IMR-90 (cell line): ENCODE measurements at regions not wholly inside any gene's neighbourhood (a gene's known extent, or its start where the extent isn't known, plus 50 kb on each side); places are given as distances from the start of the nearest gene placed in this dataset.

Source experiments
- ATAC-seq: fragments of 200-7000 bp; cut with Tn5 transposase; 2 replicates; pipeline ENCODE4 v1.9.1; 2020; ENCODE audit warnings: low read depth, mild to moderate bottlenecking, moderate library complexity
- BruUV-seq: library from RNA; stranded (reverse); fragments of 400-500 nt; replicated peaks from 2 replicates; lab custom pipeline; 2021; lab: Mats Ljungman, UMichigan
- CTCF ChIA-PET: fragments of 300-600 bp; formaldehyde crosslinking; extraction: SDS; loops from one replicate; lab custom pipeline; 2021; ENCODE audit warnings: antibody characterized with exemption; lab: Yijun Ruan, JAX
- POLR2A ChIA-PET: fragments of 300-600 bp; sonication (Branson Sonifier 250); formaldehyde crosslinking; loops from one replicate; lab custom pipeline; 2022; ENCODE audit warnings: antibody characterized with exemption; ENCODE audit not compliant: unreplicated experiment; lab: Charles Lee
- DNase-seq: peaks from one replicate; pipeline ENCODE4 v3.0.0; 2013
- H2AFZ ChIP-seq: replicated peaks from 2 replicates; pipeline ENCODE3; 2013; ENCODE audit warnings: low read length, mild to moderate bottlenecking; ENCODE audit not compliant: poor library complexity
- H2AK5ac ChIP-seq: 2 replicates; pipeline ENCODE4 v1.6.1; 2013; ENCODE audit warnings: low read depth, low read length, inconsistent platforms
- H2AK9ac ChIP-seq: replicated peaks from 2 replicates; pipeline ENCODE3; 2013; ENCODE audit warnings: mild to moderate bottlenecking, low read depth, low read length, moderate library complexity; ENCODE audit not compliant: poor library complexity
- H2BK120ac ChIP-seq: 2 replicates; pipeline ENCODE4 v1.6.1; 2013; ENCODE audit warnings: low read depth, low read length, inconsistent platforms
- H2BK15ac ChIP-seq: 3 replicates; pipeline ENCODE4 v1.6.1; 2013; ENCODE audit warnings: low read depth, low read length, inconsistent platforms
- H2BK20ac ChIP-seq: 2 replicates; pipeline ENCODE4 v1.6.1; 2013; ENCODE audit warnings: low read depth, mild to moderate bottlenecking, inconsistent platforms, low read length, moderate library complexity
- H2BK5ac ChIP-seq: 2 replicates; pipeline ENCODE4 v1.6.1; 2013; ENCODE audit warnings: mild to moderate bottlenecking, low read depth, low read length, inconsistent platforms; ENCODE audit not compliant: poor library complexity, severe bottlenecking
- H3K14ac ChIP-seq: replicated peaks from 2 replicates; pipeline ENCODE4 v1.6.1; 2013; ENCODE audit warnings: low read depth, low read length, inconsistent platforms
- H3K18ac ChIP-seq: 2 replicates; pipeline ENCODE4 v1.6.1; 2013; ENCODE audit warnings: low read depth, low read length, control low read depth
- H3K23ac ChIP-seq: 2 replicates; pipeline ENCODE4 v1.6.1; 2013; ENCODE audit warnings: low read depth, low read length, inconsistent platforms
- H3K27ac ChIP-seq: 2 replicates; pipeline ENCODE4 v1.5.1; 2013; ENCODE audit warnings: mild to moderate bottlenecking, control low read depth, low read length; ENCODE audit not compliant: insufficient read depth
- H3K27me3 ChIP-seq: 2 replicates; pipeline ENCODE4 v1.6.1; 2013; ENCODE audit warnings: low read length; ENCODE audit not compliant: control insufficient read depth, insufficient read depth
- H3K36me3 ChIP-seq: 2 replicates; pipeline ENCODE4 v1.6.1; 2013; ENCODE audit warnings: low read length, mixed read lengths; ENCODE audit not compliant: control insufficient read depth, insufficient read depth
- H3K4ac ChIP-seq: 2 replicates; pipeline ENCODE4 v1.6.1; 2013; ENCODE audit warnings: low read depth, low read length, inconsistent platforms
- H3K4me1 ChIP-seq: 2 replicates; pipeline ENCODE4 v1.6.1; 2013; ENCODE audit warnings: low read length, mixed read lengths; ENCODE audit not compliant: control insufficient read depth, insufficient read depth
- H3K4me2 ChIP-seq: 2 replicates; pipeline ENCODE4 v1.6.1; 2013; ENCODE audit warnings: low read depth, mild to moderate bottlenecking, control low read depth, low read length, moderate library complexity
- H3K4me3 ChIP-seq: 2 replicates; pipeline ENCODE4 v1.5.1; 2013; ENCODE audit warnings: low read depth, mild to moderate bottlenecking, control low read depth, low read length, moderate library complexity; ENCODE audit not compliant: insufficient read depth
- H3K56ac ChIP-seq: 2 replicates; pipeline ENCODE4 v1.6.1; 2013; ENCODE audit warnings: low read length, inconsistent platforms; ENCODE audit not compliant: insufficient read depth; ENCODE audit errors: extremely low read depth
- H3K79me1 ChIP-seq, 2 experiments: 2 replicates each; pipeline ENCODE4 v1.6.1; 2013; ENCODE audit warnings: low read length in 2 of 2, inconsistent platforms in 1 of 2, low read depth in 1 of 2
- H3K9ac ChIP-seq: 2 replicates; pipeline ENCODE4 v1.6.1; 2013; ENCODE audit warnings: low read depth, low read length, control low read depth
- H3K9me1 ChIP-seq: 2 replicates; pipeline ENCODE4 v1.6.1; 2013; ENCODE audit warnings: low read length, inconsistent platforms; ENCODE audit not compliant: insufficient read depth
- H3K9me3 ChIP-seq: 2 replicates; pipeline ENCODE4 v1.6.1; 2013; ENCODE audit warnings: low read length; ENCODE audit not compliant: control insufficient read depth, insufficient read depth
- H4K20me1 ChIP-seq: 2 replicates; pipeline ENCODE4 v1.6.1; 2013; ENCODE audit warnings: low read length, inconsistent platforms; ENCODE audit not compliant: insufficient read depth
- H4K5ac ChIP-seq: 2 replicates; pipeline ENCODE4 v1.6.1; 2013; ENCODE audit warnings: mild to moderate bottlenecking, low read depth, low read length, control low read depth
- H4K8ac ChIP-seq, 2 experiments: 2 replicates each; pipeline ENCODE4 v1.6.1; 2013; ENCODE audit warnings: low read depth in 2 of 2, low read length in 2 of 2, control low read depth in 1 of 2, inconsistent platforms in 1 of 2
- H4K91ac ChIP-seq: 2 replicates; pipeline ENCODE4 v1.6.1; 2013; ENCODE audit warnings: low read depth, low read length, inconsistent platforms; ENCODE audit not compliant: insufficient read depth
- BHLHE40 ChIP-seq: fragments of 150-350 bp; IDR thresholded peaks from 2 replicates; pipeline ENCODE4 v1.6.1; 2016; ENCODE audit warnings: mild to moderate bottlenecking, low read depth, low read length
- CEBPB ChIP-seq: IDR thresholded peaks from 2 replicates; pipeline ENCODE4 v1.6.1; 2012; ENCODE audit warnings: low read depth, low read length, improper control_type of control experiment
- NFE2L2 ChIP-seq: fragments of 150-350 bp; IDR thresholded peaks from 2 replicates; pipeline ENCODE4 v1.6.1; 2016; ENCODE audit warnings: low read depth, mild to moderate bottlenecking, low read length
- POLR2A ChIP-seq: IDR thresholded peaks from 2 replicates; pipeline ENCODE4 v1.6.1; 2012; ENCODE audit warnings: mild to moderate bottlenecking, low read depth, low read length
- dilution Hi-C: fragments of 300-500 bp; cut with HindIII; formaldehyde crosslinking; loops from one replicate; pipeline ENCODE4 v1.14.3; 2018; ENCODE audit warnings: low sequenced_read_pairs; ENCODE audit not compliant: unreplicated experiment
- in situ Hi-C: fragments of 300-500 bp; cut with MboI; formaldehyde crosslinking; loops from 3 replicates; pipeline ENCODE4 v1.14.3; 2019; ENCODE audit warnings: low sequenced_read_pairs, inconsistent platforms, mixed read lengths
- intact Hi-C: fragments of 100-400 bp; cut with micrococcal nuclease; formaldehyde crosslinking; loops from 2 replicates; pipeline ENCODE4 v1.10.0; 2022
- TF ChIP-seq, protein P1 (sequence below): fragments of 150-350 bp; IDR thresholded peaks from 2 replicates; pipeline ENCODE4 v1.6.1; 2017; ENCODE audit warnings: mild to moderate bottlenecking, antibody characterized with exemption, low read length, low read depth
- TF ChIP-seq, protein P2 (sequence below): fragments of 150-350 bp; IDR thresholded peaks from 2 replicates; pipeline ENCODE4 v1.6.1; 2016; ENCODE audit warnings: low read depth, mild to moderate bottlenecking, low read length, moderate library complexity, borderline replicate concordance
- TF ChIP-seq, protein P3 (sequence below): conservative IDR thresholded peaks from 2 replicates; pipeline ENCODE4 v1.5.1; 2012; ENCODE audit warnings: mild to moderate bottlenecking, low read depth, low read length, improper control_type of control experiment

DNA sequence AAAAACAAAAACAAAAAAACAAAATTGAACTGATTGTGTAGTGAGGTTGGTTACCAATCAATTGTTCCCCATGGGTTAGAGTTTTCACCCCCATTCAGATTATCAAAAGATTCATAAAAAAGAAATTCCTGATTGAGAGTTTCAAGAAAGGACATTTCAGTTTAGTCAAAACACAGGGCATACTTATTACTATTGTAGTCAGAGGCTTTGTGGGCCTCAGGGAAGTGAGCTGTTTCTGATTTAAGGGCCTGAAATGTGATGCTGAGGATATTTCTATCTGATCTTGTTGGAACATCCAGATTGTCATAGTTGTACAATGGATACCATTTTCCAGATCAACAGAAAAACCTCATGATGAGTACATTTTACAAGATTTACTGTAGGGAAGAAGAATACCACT, 368.1 kb upstream of the NETO1 start:
- Histone ChIP-seq H4K5ac (peak overlapping the region; percentile 51; the same call in 1 of the 2 replicates), H3K4me3 (no peak overlapping the region), H3K4me1 (no peaks in the 10 kb centered on the region; the same call in 1 of the 2 replicates), H3K36me3 (no peaks in the 10 kb centered on the region), H3K4ac (peak overlapping the region; percentile 9; the same call in 1 of the 2 replicates), H2BK5ac (peak overlapping the region; percentile 96), H2BK20ac (peak overlapping the region; percentile 71; the same call in 1 of the 2 replicates), H3K9me3 (no peaks in the 10 kb centered on the region), H3K27ac (no peak overlapping the region), H4K91ac (no peak overlapping the region), H4K8ac (peak overlapping the region; percentile 25 to 62; a peak in 3 of 4 replicates), H3K18ac (peak overlapping the region; percentile 87; the same call in 1 of the 2 replicates), H3K9ac (no peak overlapping the region), H4K20me1 (no peaks in the 10 kb centered on the region), H2AK5ac (no peak overlapping the region), H3K14ac (peak overlapping the region; percentile 46; the same call in 1 of the 2 replicates), H2BK120ac (peak overlapping the region; percentile 62; the same call in 1 of the 2 replicates), H3K27me3 (no peaks in the 10 kb centered on the region), H2AK9ac (no peak overlapping the region), H2AFZ (no peak overlapping the region), H3K56ac (no peak overlapping the region), H3K9me1 (no peaks in the 10 kb centered on the region; the same call in 1 of the 2 replicates), H2BK15ac (peak overlapping the region; percentile 58; the same call in 1 of the 3 replicates), H3K23ac (peak overlapping the region; percentile 32; the same call in 1 of the 2 replicates), H3K4me2 (peak overlapping the region; percentile 3; the same call in 1 of the 2 replicates), H3K79me1 (no peaks in the 10 kb centered on the region)
- POLR2A ChIA-PET, result no interaction called here
- ATAC-seq (no peak; the same call in 1 of the 2 replicates), DNase-seq (peak; percentile 14)
- BruUV-seq, result no TSS peak
- in situ Hi-C loops (no loop called here), dilution Hi-C loops (no loop called here), intact Hi-C loops (no loop called here)
- TF ChIP-seq POLR2A (no peak), NFE2L2 (no peak), CEBPB (no peak), BHLHE40 (no peak)
- TF ChIP-seq, protein P1, sequence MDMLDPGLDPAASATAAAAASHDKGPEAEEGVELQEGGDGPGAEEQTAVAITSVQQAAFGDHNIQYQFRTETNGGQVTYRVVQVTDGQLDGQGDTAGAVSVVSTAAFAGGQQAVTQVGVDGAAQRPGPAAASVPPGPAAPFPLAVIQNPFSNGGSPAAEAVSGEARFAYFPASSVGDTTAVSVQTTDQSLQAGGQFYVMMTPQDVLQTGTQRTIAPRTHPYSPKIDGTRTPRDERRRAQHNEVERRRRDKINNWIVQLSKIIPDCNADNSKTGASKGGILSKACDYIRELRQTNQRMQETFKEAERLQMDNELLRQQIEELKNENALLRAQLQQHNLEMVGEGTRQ, result no peak
- TF ChIP-seq, protein P2, sequence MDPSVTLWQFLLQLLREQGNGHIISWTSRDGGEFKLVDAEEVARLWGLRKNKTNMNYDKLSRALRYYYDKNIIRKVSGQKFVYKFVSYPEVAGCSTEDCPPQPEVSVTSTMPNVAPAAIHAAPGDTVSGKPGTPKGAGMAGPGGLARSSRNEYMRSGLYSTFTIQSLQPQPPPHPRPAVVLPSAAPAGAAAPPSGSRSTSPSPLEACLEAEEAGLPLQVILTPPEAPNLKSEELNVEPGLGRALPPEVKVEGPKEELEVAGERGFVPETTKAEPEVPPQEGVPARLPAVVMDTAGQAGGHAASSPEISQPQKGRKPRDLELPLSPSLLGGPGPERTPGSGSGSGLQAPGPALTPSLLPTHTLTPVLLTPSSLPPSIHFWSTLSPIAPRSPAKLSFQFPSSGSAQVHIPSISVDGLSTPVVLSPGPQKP, result no peak
- TF ChIP-seq, protein P3, sequence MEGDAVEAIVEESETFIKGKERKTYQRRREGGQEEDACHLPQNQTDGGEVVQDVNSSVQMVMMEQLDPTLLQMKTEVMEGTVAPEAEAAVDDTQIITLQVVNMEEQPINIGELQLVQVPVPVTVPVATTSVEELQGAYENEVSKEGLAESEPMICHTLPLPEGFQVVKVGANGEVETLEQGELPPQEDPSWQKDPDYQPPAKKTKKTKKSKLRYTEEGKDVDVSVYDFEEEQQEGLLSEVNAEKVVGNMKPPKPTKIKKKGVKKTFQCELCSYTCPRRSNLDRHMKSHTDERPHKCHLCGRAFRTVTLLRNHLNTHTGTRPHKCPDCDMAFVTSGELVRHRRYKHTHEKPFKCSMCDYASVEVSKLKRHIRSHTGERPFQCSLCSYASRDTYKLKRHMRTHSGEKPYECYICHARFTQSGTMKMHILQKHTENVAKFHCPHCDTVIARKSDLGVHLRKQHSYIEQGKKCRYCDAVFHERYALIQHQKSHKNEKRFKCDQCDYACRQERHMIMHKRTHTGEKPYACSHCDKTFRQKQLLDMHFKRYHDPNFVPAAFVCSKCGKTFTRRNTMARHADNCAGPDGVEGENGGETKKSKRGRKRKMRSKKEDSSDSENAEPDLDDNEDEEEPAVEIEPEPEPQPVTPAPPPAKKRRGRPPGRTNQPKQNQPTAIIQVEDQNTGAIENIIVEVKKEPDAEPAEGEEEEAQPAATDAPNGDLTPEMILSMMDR, result no peak
- CTCF ChIA-PET, result interaction anchor here (1.1 kb wide), 1 partner anchor 10 kb away, joined by 3 read pairs; no protein-coding TSS in a partner anchor
